ENCODE measurements at regions not wholly inside any gene's neighbourhood (a gene's known extent, or its start where the extent isn't known, plus 50 kb on each side); places are given as distances from the start of the nearest gene placed in this dataset.
A peak's percentile ranks its signal among the peaks of the same experiment; 100 is the strongest.
"Not testable (repeated sequence)": the region's sequence is repeated elsewhere in the genome, so short reads cannot be mapped to it uniquely, and the experiment has no call there.

- peak; percentile 90 for DNase-seq (ENCODE audit: low spot score)
Observed at GRCh38 chr3:153221748-153222162, 59.7 kb downstream of the RAP2B start.

GRCh38 chr3:153226877-153227276 is 64.9 kb downstream of the RAP2B start:
- DNase-seq (ENCODE audit: low spot score); FAIRE-seq: not testable (repeated sequence)

More at GRCh38 chr3:153221748-153222162, 59.7 kb downstream of the RAP2B start:
- FAIRE-seq, result peak; percentile 73

GRCh38 chr3:153230427-153230826 is 68.4 kb downstream of the RAP2B start:
- not testable (repeated sequence) for DNase-seq (ENCODE audit: low spot score)

GRCh38 chr3:153231245-153231644 is 69.2 kb downstream of the RAP2B start:
- FAIRE-seq; DNase-seq (ENCODE audit: low spot score): not testable (repeated sequence)

More at GRCh38 chr3:153230427-153230826, 68.4 kb downstream of the RAP2B start:
- not testable (repeated sequence) for FAIRE-seq

- not testable (repeated sequence) for FAIRE-seq; DNase-seq (ENCODE audit: low spot score)
Observed at GRCh38 chr3:153232050-153232752, 70.2 kb downstream of the RAP2B start.

- FAIRE-seq (no peak), DNase-seq (ENCODE audit: low spot score) (no peak)
Observed at GRCh38 chr3:153232851-153233271, 70.8 kb downstream of the RAP2B start.

- no peak for DNase-seq (ENCODE audit: low spot score)
- no peak for FAIRE-seq
Observed at GRCh38 chr3:153233986-153234385, 72.0 kb downstream of the RAP2B start.

- no peak for FAIRE-seq
- no peak for DNase-seq (ENCODE audit: low spot score)
Observed at GRCh38 chr3:153242896-153243295, 80.9 kb downstream of the RAP2B start.

GRCh38 chr3:153244961-153245360 is 82.9 kb downstream of the RAP2B start:
- FAIRE-seq, result no peak
- DNase-seq (ENCODE audit: low spot score), result no peak

GRCh38 chr3:153245661-153246060 is 83.6 kb downstream of the RAP2B start:
- FAIRE-seq, result no peak
- no peak for DNase-seq (ENCODE audit: low spot score)

GRCh38 chr3:153246331-153246730 is 84.3 kb downstream of the RAP2B start:
- no peak for DNase-seq (ENCODE audit: low spot score)
- no peak for FAIRE-seq

GRCh38 chr3:153246806-153247205 is 84.8 kb downstream of the RAP2B start:
- FAIRE-seq (no peak), DNase-seq (ENCODE audit: low spot score) (no peak)

GRCh38 chr3:153247331-153248330 is 85.6 kb downstream of the RAP2B start:
- DNase-seq (ENCODE audit: low spot score), result no peak
- no peak for FAIRE-seq

- FAIRE-seq; DNase-seq (ENCODE audit: low spot score): not testable (repeated sequence)
Observed at GRCh38 chr3:153248835-153249234, 86.8 kb downstream of the RAP2B start.

GRCh38 chr3:153249906-153250305 is 87.9 kb downstream of the RAP2B start:
- no peak for FAIRE-seq
- no peak for DNase-seq (ENCODE audit: low spot score)

- no peak for DNase-seq (ENCODE audit: low spot score)
- no peak for FAIRE-seq
Observed at GRCh38 chr3:153250446-153250845, 88.4 kb downstream of the RAP2B start.

- DNase-seq (ENCODE audit: low spot score) (no peak), FAIRE-seq (no peak)
Observed at GRCh38 chr3:153252963-153253362, 90.9 kb downstream of the RAP2B start.

GRCh38 chr3:153254361-153254760 is 92.3 kb downstream of the RAP2B start:
- DNase-seq (ENCODE audit: low spot score), result no peak
- no peak for FAIRE-seq

- DNase-seq (ENCODE audit: low spot score), result no peak
- FAIRE-seq, result no peak
Observed at GRCh38 chr3:153257673-153258351, 95.8 kb downstream of the RAP2B start.

- FAIRE-seq, result no peak
- DNase-seq (ENCODE audit: low spot score), result no peak
Observed at GRCh38 chr3:153259956-153260355, 97.9 kb downstream of the RAP2B start.

- no peak for FAIRE-seq
- DNase-seq (ENCODE audit: low spot score), result no peak
Observed at GRCh38 chr3:153260681-153261080, 98.7 kb downstream of the RAP2B start.

Measured in RCC 7860 (cell line).